ENCODE measurements at regions not wholly inside any gene's neighbourhood (a gene's known extent, or its start where the extent isn't known, plus 50 kb on each side); places are given as distances from the start of the nearest gene placed in this dataset.

GRCh38 chr4:84407554-84408407 is 91.3 kb downstream of the NKX6-1 start:
- intact Hi-C loops (cut with micrococcal nuclease; ENCODE audit: unreplicated experiment), result no loop called here
- Histone ChIP-seq H3K4me1 (ENCODE audit: insufficient read depth, low read length, poor library complexity, severe bottlenecking) (no peaks in the 10 kb centered on the region), H3K27me3 (replicated peaks; ENCODE audit: insufficient read depth, low read depth, low read length, poor library complexity) (peaks cover 25% of the 10 kb centered on the region), H3K36me3 (ENCODE audit: insufficient read depth, low read length, poor library complexity, severe bottlenecking) (no peaks in the 10 kb centered on the region), H3K27ac (ENCODE audit: low read depth, low read length, poor library complexity, severe bottlenecking) (no peak overlapping the region), H3K4me3 (ENCODE audit: low read depth, low read length, poor library complexity, severe bottlenecking) (no peak overlapping the region), H3K9me3 (ENCODE audit: low read depth, low read length, poor library complexity, severe bottlenecking) (no peaks in the 10 kb centered on the region)
- ChIA-PET CTCF (no interaction called here), POLR2A (ENCODE audit: low non-redundant PET) (no interaction called here)
- no TSS peak for BruUV-seq (replicated peaks)
- no peak for DNase-seq (ENCODE audit: low spot score)
- TF ChIP-seq, protein P1, sequence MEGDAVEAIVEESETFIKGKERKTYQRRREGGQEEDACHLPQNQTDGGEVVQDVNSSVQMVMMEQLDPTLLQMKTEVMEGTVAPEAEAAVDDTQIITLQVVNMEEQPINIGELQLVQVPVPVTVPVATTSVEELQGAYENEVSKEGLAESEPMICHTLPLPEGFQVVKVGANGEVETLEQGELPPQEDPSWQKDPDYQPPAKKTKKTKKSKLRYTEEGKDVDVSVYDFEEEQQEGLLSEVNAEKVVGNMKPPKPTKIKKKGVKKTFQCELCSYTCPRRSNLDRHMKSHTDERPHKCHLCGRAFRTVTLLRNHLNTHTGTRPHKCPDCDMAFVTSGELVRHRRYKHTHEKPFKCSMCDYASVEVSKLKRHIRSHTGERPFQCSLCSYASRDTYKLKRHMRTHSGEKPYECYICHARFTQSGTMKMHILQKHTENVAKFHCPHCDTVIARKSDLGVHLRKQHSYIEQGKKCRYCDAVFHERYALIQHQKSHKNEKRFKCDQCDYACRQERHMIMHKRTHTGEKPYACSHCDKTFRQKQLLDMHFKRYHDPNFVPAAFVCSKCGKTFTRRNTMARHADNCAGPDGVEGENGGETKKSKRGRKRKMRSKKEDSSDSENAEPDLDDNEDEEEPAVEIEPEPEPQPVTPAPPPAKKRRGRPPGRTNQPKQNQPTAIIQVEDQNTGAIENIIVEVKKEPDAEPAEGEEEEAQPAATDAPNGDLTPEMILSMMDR (conservative IDR thresholded peaks at IDR 0.05; ENCODE audit: low read depth, low read length), result no peak
- no peak for TF ChIP-seq EZH2 (IDR thresholded peaks at IDR 0.05; ENCODE audit: borderline replicate concordance, low read depth, low read length, poor library complexity, severe bottlenecking)

DNA sequence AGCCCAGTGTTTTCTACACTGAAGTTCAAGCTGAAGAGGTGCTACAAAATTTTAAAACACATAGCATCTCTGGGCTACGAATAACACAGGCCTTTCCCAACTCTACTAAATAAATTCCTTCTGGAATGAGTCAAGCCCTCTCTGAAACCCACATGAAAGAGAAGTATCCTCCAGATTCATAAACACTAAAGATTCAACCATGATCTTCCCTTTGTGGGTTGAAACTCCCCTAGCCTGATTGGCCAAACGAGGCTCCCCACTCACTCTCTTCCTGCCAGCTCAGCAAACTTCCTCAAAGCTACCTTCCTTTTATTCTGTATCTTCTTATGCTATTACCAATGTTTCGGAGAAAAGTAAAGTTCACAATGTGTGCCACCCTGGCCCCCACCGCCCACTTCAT is 95.4 kb downstream of the NKX6-1 start:
- no peaks in the 10 kb centered on the region for H3K9me3 ChIP-seq (ENCODE audit: low read depth, low read length, poor library complexity, severe bottlenecking)
- ChIA-PET POLR2A (ENCODE audit: low non-redundant PET) (no interaction called here), CTCF (no interaction called here)
- no peaks in the 10 kb centered on the region for H3K4me1 ChIP-seq (ENCODE audit: insufficient read depth, low read length, poor library complexity, severe bottlenecking)
- H3K27ac ChIP-seq (ENCODE audit: low read depth, low read length, poor library complexity, severe bottlenecking), result no peak overlapping the region
- intact Hi-C loops (cut with micrococcal nuclease; ENCODE audit: unreplicated experiment), result no loop called here
- H3K4me3 ChIP-seq (ENCODE audit: low read depth, low read length, poor library complexity, severe bottlenecking), result no peak overlapping the region
- no peak for DNase-seq (ENCODE audit: low spot score)
- BruUV-seq (replicated peaks), result no TSS peak
- H3K27me3 ChIP-seq (replicated peaks; ENCODE audit: insufficient read depth, low read depth, low read length, poor library complexity), result peaks cover 14% of the 10 kb centered on the region
- TF ChIP-seq EZH2 (IDR thresholded peaks at IDR 0.05; ENCODE audit: borderline replicate concordance, low read depth, low read length, poor library complexity, severe bottlenecking), result no peak
- TF ChIP-seq, protein P1 (conservative IDR thresholded peaks at IDR 0.05; ENCODE audit: low read depth, low read length), result no peak
- H3K36me3 ChIP-seq (ENCODE audit: insufficient read depth, low read length, poor library complexity, severe bottlenecking), result no peaks in the 10 kb centered on the region

GRCh38 chr4:84401701-84402306 is 97.3 kb downstream of the NKX6-1 start:
- Histone ChIP-seq H3K9me3 (ENCODE audit: low read depth, low read length, poor library complexity, severe bottlenecking) (no peaks in the 10 kb centered on the region), H3K27ac (ENCODE audit: low read depth, low read length, poor library complexity, severe bottlenecking) (no peak overlapping the region), H3K36me3 (ENCODE audit: insufficient read depth, low read length, poor library complexity, severe bottlenecking) (no peaks in the 10 kb centered on the region), H3K27me3 (replicated peaks; ENCODE audit: insufficient read depth, low read depth, low read length, poor library complexity) (peaks cover 19% of the 10 kb centered on the region), H3K4me1 (ENCODE audit: insufficient read depth, low read length, poor library complexity, severe bottlenecking) (no peaks in the 10 kb centered on the region), H3K4me3 (ENCODE audit: low read depth, low read length, poor library complexity, severe bottlenecking) (no peak overlapping the region)
- ChIA-PET CTCF (no interaction called here), POLR2A (ENCODE audit: low non-redundant PET) (no interaction called here)
- BruUV-seq (replicated peaks), result no TSS peak
- intact Hi-C loops (cut with micrococcal nuclease; ENCODE audit: unreplicated experiment), result no loop called here
- DNase-seq (ENCODE audit: low spot score), result no peak
- no peak for TF ChIP-seq EZH2 (IDR thresholded peaks at IDR 0.05; ENCODE audit: borderline replicate concordance, low read depth, low read length, poor library complexity, severe bottlenecking)
- TF ChIP-seq, protein P1 (conservative IDR thresholded peaks at IDR 0.05; ENCODE audit: low read depth, low read length), result no peak
